Effector memory CD8-positive, alpha-beta T cell (primary cell): ENCODE measurements at regions not wholly inside any gene's neighbourhood (a gene's known extent, or its start where the extent isn't known, plus 50 kb on each side); places are given as distances from the start of the nearest gene placed in this dataset.

ENCODE experiments used
- ATAC-seq: fragments of 150-1000 bp; cut with Tn5 transposase; replicated peaks from 2 replicates; pipeline ENCODE4 v1.10.0; 2021; ENCODE audit warnings: mild to moderate bottlenecking, moderate library complexity
- DNase-seq, 3 experiments: peaks; one replicate each; pipeline ENCODE4 v3.0.0; 2021
- H3K27ac Mint-ChIP-seq, 2 donors: one replicate each; pipeline ENCODE4 v1.8.0; 2022; ENCODE audit warnings: mild to moderate bottlenecking in 2 of 2, mixed read lengths in 2 of 2, moderate library complexity in 2 of 2
- H3K27me3 Mint-ChIP-seq, 2 donors: one replicate each; pipeline ENCODE4 v1.8.0; 2022; ENCODE audit warnings: mixed read lengths in 2 of 2
- H3K36me3 Mint-ChIP-seq: one replicate; pipeline ENCODE4 v1.8.0; 2022; ENCODE audit warnings: mild to moderate bottlenecking, moderate library complexity, mixed read lengths; ENCODE audit not compliant: insufficient read depth
- H3K4me1 Mint-ChIP-seq, 2 donors: one replicate each; pipeline ENCODE4 v1.8.0; 2022; ENCODE audit warnings: low read depth in 2 of 2, mixed read lengths in 2 of 2
- H3K4me3 Mint-ChIP-seq, 2 donors: one replicate each; pipeline ENCODE4 v1.8.0; 2022; ENCODE audit warnings: mild to moderate bottlenecking in 2 of 2, mixed read lengths in 2 of 2, moderate library complexity in 2 of 2
- H3K9me3 Mint-ChIP-seq, 2 donors: one replicate each; pipeline ENCODE4 v1.8.0; 2022; ENCODE audit warnings: mixed read lengths in 2 of 2

GRCh38 chr14:104515811-104516780, 63.5 kb upstream of the C14orf180 start:
- H3K27me3 Mint-ChIP-seq: peaks cover 17 to 47% of the 10 kb centered on the region in 2 donors
- no peaks in the 10 kb centered on the region for H3K4me1 Mint-ChIP-seq
- DNase-seq (no peak), ATAC-seq (no peak)
- no peaks in the 10 kb centered on the region for H3K36me3 Mint-ChIP-seq
- H3K4me3 Mint-ChIP-seq: no peak overlapping the region
- H3K9me3 Mint-ChIP-seq: no peaks in the 10 kb centered on the region
- H3K27ac Mint-ChIP-seq: no peak overlapping the region

DNA sequence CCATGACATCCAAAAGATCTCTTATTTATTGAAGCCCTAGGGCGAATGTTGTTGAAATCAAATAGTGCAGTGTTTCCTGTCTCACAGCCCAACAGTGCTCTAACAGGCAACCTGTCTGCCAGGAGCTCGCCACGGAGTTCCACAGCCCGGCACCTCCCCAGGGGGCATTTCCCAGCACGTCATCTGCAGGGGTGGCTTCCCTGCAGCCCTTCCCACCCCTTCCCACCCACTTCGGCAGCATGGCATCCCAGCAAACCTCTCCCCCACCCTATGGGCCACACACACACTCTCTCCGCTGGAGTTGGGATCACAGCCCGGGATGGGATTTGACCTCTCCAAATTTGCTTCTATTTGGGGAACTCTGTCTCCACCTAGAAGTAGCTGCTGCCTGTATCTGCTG, 62.7 kb upstream of the C14orf180 start:
- ATAC-seq: no peak
- DNase-seq: no peak
- Mint-ChIP-seq H3K4me1 (no peaks in the 10 kb centered on the region), H3K9me3 (no peaks in the 10 kb centered on the region), H3K27ac (no peak overlapping the region), H3K36me3 (no peaks in the 10 kb centered on the region), H3K4me3 (no peak overlapping the region), H3K27me3 (peaks cover 16 to 41% of the 10 kb centered on the region in 2 donors)

- Mint-ChIP-seq H3K4me3 (no peak overlapping the region), H3K9me3 (no peaks in the 10 kb centered on the region), H3K27me3 (peaks cover 12 to 36% of the 10 kb centered on the region in 2 donors), H3K4me1 (no peaks in the 10 kb centered on the region), H3K27ac (no peak overlapping the region), H3K36me3 (no peaks in the 10 kb centered on the region)
- ATAC-seq: no peak
- DNase-seq: no peak
These were observed 62.1 kb upstream of the C14orf180 start for GRCh38 chr14:104517426-104517825.

DNA sequence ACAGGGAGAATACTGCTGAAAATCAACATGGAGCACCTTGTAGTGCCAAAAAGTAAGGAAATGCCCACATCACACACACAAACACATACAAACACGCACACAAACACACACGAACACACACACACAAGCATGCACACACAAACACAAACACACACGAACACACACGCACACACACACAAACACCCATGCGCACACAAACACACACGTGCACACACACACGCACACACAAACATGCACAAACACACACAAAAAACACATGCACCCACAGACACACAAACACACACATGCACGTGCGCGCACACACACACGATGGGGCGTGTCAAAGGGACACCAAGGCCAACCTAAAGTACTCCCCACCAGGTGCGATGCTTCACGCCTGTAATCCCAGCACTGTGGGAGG, 61.7 kb upstream of the C14orf180 start:
- Mint-ChIP-seq H3K4me1 (no peaks in the 10 kb centered on the region), H3K27me3 (peaks cover 12 to 32% of the 10 kb centered on the region in 2 donors), H3K27ac (no peak overlapping the region), H3K4me3 (no peak overlapping the region), H3K36me3 (no peaks in the 10 kb centered on the region), H3K9me3 (no peaks in the 10 kb centered on the region)
- ATAC-seq (no peak), DNase-seq (no peak)

DNA sequence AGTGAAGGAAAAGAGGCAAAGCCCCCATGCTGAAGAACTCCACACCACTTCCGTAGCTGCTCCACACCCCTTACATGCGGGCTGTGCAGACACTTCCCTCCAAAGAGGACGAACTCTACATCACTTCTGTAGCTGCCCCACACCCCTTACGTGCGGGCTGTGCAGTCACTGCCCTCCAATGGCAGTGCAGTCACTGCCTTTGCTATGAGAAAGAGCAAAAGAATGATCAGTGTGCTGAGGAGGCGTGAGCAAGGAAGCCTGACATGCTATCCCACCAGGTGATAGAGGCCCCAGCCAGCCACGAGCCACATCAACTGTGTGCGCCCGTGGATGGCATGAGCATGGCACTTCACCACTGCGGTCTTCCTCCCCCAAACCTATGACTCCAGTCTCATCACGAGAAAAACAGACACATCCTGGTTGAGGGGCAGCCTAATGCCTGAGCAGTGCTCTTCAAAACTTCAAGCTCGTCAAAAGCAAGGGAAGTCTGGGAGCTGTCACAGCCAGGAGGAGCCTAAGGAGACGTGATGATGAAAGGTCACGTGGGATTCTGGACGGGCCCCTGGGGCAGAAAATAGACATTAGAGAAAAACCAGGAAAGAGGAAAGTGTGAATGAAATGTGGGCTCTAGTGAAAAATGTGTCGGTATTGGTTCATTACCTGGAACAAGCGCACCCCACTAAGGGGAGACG, 60.8 kb upstream of the C14orf180 start:
- Mint-ChIP-seq H3K36me3 (no peaks in the 10 kb centered on the region), H3K9me3 (no peaks in the 10 kb centered on the region), H3K27me3 (peaks cover 12 to 25% of the 10 kb centered on the region in 2 donors), H3K27ac (no peak overlapping the region), H3K4me3 (no peak overlapping the region), H3K4me1 (no peaks in the 10 kb centered on the region)
- ATAC-seq (no peak), DNase-seq (no peak)

DNA sequence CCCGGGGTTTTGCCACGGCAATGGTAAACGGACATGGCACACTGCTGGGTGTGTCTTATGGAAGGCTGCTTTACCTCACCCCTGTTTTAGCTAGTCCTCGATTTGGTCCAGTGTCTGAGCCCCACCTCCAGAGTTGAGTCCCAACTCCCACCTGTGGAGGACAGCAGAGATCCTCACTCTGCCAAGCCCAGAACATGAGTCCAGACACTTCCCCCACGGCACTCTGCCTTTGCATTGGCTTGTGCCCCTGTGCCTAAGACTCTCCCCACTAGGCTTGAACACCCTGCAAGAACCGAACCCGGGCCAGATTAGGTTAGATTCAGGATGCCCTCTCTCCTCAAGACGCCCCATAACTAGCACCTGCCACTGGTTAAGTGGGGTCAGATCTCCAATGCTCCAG, 59.8 kb upstream of the C14orf180 start:
- Mint-ChIP-seq H3K4me3 (no peak overlapping the region), H3K36me3 (no peaks in the 10 kb centered on the region), H3K4me1 (no peaks in the 10 kb centered on the region), H3K27me3 (peaks cover 7 to 21% of the 10 kb centered on the region in 2 donors), H3K9me3 (no peaks in the 10 kb centered on the region), H3K27ac (no peak overlapping the region)
- ATAC-seq (no peak), DNase-seq (no peak)

- H3K27ac Mint-ChIP-seq: no peak overlapping the region
- H3K27me3 Mint-ChIP-seq: peaks cover 0 to 11% of the 10 kb centered on the region in 2 donors
- no peak overlapping the region for H3K4me3 Mint-ChIP-seq
- H3K36me3 Mint-ChIP-seq: no peaks in the 10 kb centered on the region
- no peaks in the 10 kb centered on the region for H3K9me3 Mint-ChIP-seq
- ATAC-seq (no peak), DNase-seq (no peak)
- no peaks in the 10 kb centered on the region for H3K4me1 Mint-ChIP-seq
These were observed 58.7 kb upstream of the C14orf180 start for GRCh38 chr14:104520620-104521410.

DNA sequence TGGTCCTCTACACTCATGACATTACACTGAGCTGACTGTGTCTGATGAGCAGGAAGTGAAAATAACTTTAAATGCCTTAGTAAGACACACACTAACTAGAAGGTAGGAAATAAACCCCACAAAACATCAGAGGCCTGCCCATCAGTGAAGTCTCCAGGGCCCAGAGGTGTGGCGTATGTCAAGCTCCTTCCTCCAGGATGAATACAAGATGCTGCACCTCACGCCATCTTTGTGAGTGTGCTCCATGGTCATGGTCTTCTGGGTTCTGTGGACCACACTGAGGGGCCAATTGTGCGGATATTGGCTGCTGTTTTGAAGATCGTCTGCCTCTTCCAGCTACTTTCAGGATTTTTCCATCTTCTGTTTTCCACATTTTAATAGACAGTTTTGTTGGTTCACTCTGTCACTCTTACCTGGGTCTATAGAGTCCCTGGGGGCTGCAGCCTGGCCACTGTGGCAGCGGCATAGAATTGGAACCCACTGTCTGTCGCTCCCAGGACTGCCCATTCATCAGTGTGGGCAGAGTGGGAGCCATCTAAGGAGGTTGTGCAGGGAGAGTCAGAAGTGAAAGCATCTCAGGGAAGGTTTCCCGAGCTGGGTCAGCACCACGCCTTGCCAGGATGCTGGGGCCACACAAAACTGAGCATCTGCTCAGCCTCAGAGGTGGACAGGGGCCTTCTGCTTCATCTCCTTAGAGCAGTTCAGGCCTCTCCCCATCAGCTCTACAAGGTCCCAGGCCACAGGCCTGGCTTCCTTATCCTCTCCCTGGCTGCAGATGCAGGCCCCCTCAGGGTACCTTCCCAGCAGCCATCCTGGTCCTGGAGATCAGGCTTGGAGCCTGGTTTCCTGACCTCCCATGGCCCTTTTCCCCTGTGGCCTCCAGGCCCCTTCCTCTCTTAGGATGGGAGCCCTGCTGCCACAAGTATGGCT, 57.5 kb upstream of the C14orf180 start:
- no peak overlapping the region for H3K27ac Mint-ChIP-seq
- H3K27me3 Mint-ChIP-seq: peaks cover 0 to 11% of the 10 kb centered on the region in 2 donors
- H3K9me3 Mint-ChIP-seq: peaks cover 5 to 6% of the 10 kb centered on the region in 2 donors
- no peak overlapping the region for H3K4me3 Mint-ChIP-seq
- ATAC-seq (no peak), DNase-seq (no peak)
- H3K36me3 Mint-ChIP-seq: no peaks in the 10 kb centered on the region
- H3K4me1 Mint-ChIP-seq: no peaks in the 10 kb centered on the region

- DNase-seq (no peak), ATAC-seq (no peak)
- Mint-ChIP-seq H3K27ac (no peak overlapping the region), H3K27me3 (peaks cover 0 to 3% of the 10 kb centered on the region in 2 donors), H3K9me3 (peaks cover 10 to 16% of the 10 kb centered on the region in 2 donors), H3K4me1 (no peaks in the 10 kb centered on the region), H3K4me3 (no peak overlapping the region), H3K36me3 (no peaks in the 10 kb centered on the region)
These were observed 56.5 kb upstream of the C14orf180 start for GRCh38 chr14:104522926-104523545.

DNA sequence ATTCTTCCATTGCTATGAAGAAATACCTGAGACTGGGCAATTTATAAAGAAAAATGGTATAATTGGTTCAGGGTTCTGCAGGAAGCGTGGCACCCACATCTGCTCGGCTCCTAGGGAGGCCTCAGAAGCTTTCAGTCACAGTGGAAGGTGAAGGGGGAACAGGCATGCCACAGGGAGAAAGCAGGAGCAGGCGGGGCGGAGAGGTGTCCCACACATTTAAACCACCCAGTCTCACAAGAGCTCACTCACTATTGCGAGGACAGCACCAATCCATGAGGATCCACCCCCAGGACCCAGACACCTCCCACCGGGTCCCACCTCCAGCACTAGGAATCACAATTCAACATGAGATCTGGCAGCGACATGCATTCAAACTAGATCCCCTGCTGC, 56.0 kb upstream of the C14orf180 start:
- Mint-ChIP-seq H3K4me1 (no peaks in the 10 kb centered on the region), H3K27me3 (no peaks in the 10 kb centered on the region), H3K4me3 (no peak overlapping the region), H3K27ac (no peak overlapping the region), H3K36me3 (no peaks in the 10 kb centered on the region), H3K9me3 (peaks cover 10 to 18% of the 10 kb centered on the region in 2 donors)
- DNase-seq: no peak
- no peak for ATAC-seq

GRCh38 chr14:104524726-104525125, 54.8 kb upstream of the C14orf180 start:
- Mint-ChIP-seq H3K27me3 (no peaks in the 10 kb centered on the region), H3K9me3 (peaks cover 10 to 18% of the 10 kb centered on the region in 2 donors), H3K4me1 (no peaks in the 10 kb centered on the region), H3K27ac (no peak overlapping the region), H3K36me3 (no peaks in the 10 kb centered on the region), H3K4me3 (no peak overlapping the region)
- ATAC-seq: no peak
- DNase-seq: no peak
